Calu3 (cell line): ENCODE measurements at regions not wholly inside any gene's neighbourhood (a gene's known extent, or its start where the extent isn't known, plus 50 kb on each side); places are given as distances from the start of the nearest gene placed in this dataset.

Source experiments
- BruUV-seq: library from RNA; stranded (reverse); fragments of 400-500 nt; replicated peaks from 2 replicates; lab custom pipeline; 2021; lab: Mats Ljungman, UMichigan
- CTCF ChIA-PET: fragments of 300-600 bp; sonication (Branson Sonifier 250); formaldehyde crosslinking; loops from one replicate; lab custom pipeline; 2022; ENCODE audit warnings: antibody characterized with exemption; lab: Charles Lee
- DNase-seq: peaks from one replicate; pipeline ENCODE4 v3.0.0; 2022
- H3K27ac Mint-ChIP-seq: one replicate; pipeline ENCODE4 v1.8.0; 2022; ENCODE audit warnings: mixed read lengths; ENCODE audit not compliant: unreplicated experiment
- H3K27me3 Mint-ChIP-seq: one replicate; pipeline ENCODE4 v1.8.0; 2022; ENCODE audit warnings: mixed read lengths; ENCODE audit not compliant: unreplicated experiment
- H3K36me3 Mint-ChIP-seq: one replicate; pipeline ENCODE4 v1.8.0; 2022; ENCODE audit warnings: mild to moderate bottlenecking, moderate library complexity, mixed read lengths; ENCODE audit not compliant: insufficient read depth, unreplicated experiment
- H3K4me1 Mint-ChIP-seq: one replicate; pipeline ENCODE4 v1.8.0; 2022; ENCODE audit warnings: mild to moderate bottlenecking, low read depth, mixed read lengths; ENCODE audit not compliant: unreplicated experiment
- H3K4me3 Mint-ChIP-seq: one replicate; pipeline ENCODE4 v1.8.0; 2022; ENCODE audit warnings: mild to moderate bottlenecking, low read depth, moderate library complexity, mixed read lengths; ENCODE audit not compliant: unreplicated experiment
- H3K9me3 Mint-ChIP-seq: one replicate; pipeline ENCODE4 v1.8.0; 2022; ENCODE audit warnings: low read depth, mixed read lengths; ENCODE audit not compliant: unreplicated experiment
- CTCF ChIP-seq: fragments of 200-600 bp; IDR thresholded peaks from one replicate; pipeline ENCODE4 v1.8.0; 2022; ENCODE audit warnings: antibody characterized with exemption; ENCODE audit not compliant: unreplicated experiment
- intact Hi-C: fragments of 100-400 bp; cut with micrococcal nuclease; formaldehyde crosslinking; loops from one replicate; pipeline ENCODE4 v1.10.0; 2022; ENCODE audit not compliant: unreplicated experiment

DNA sequence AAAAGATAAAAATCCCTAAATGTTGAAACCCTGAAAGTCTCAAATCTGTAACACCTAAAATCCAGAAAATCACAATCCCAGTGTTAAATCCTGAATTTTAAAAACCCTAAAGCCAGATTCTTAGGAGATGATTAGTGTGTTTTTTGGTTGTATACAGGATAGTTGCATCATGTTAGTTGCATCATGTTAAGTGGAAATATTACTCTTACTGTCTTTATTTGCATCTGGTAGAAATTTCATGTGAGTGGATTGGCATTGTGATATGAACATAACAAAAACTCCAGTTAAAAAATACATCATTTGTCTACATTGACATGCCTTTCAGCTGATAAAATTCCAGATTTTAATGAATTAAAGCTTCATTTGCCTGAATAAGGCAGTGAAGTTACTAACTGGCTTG is 683.1 kb upstream of the ACVR2A start:
- TF ChIP-seq CTCF = no peak
- H3K27ac Mint-ChIP-seq = no peak overlapping the region
- BruUV-seq = no TSS peak
- H3K36me3 Mint-ChIP-seq = no peaks in the 10 kb centered on the region
- H3K27me3 Mint-ChIP-seq = no peaks in the 10 kb centered on the region
- no peak overlapping the region for H3K4me3 Mint-ChIP-seq
- no peaks in the 10 kb centered on the region for H3K4me1 Mint-ChIP-seq
- no peaks in the 10 kb centered on the region for H3K9me3 Mint-ChIP-seq
- no peak for DNase-seq
- CTCF ChIA-PET = no interaction called here
- intact Hi-C loops = no loop called here

- Mint-ChIP-seq H3K9me3 (peaks cover under 1% of the 10 kb centered on the region), H3K4me1 (no peaks in the 10 kb centered on the region), H3K4me3 (no peak overlapping the region), H3K27ac (no peak overlapping the region), H3K27me3 (no peaks in the 10 kb centered on the region), H3K36me3 (no peaks in the 10 kb centered on the region)
- intact Hi-C loops = no loop called here
- no peak for TF ChIP-seq CTCF
- no peak for DNase-seq
- CTCF ChIA-PET = no interaction called here
- no TSS peak for BruUV-seq
Measured at GRCh38 chr2:147156970-147157369, 687.9 kb upstream of the ACVR2A start.

- intact Hi-C loops = no loop called here
- no peaks in the 10 kb centered on the region for H3K4me1 Mint-ChIP-seq
- H3K27ac Mint-ChIP-seq = no peak overlapping the region
- H3K4me3 Mint-ChIP-seq = no peak overlapping the region
- no TSS peak for BruUV-seq
- no peak for DNase-seq
- no peaks in the 10 kb centered on the region for H3K36me3 Mint-ChIP-seq
- H3K9me3 Mint-ChIP-seq = peaks cover 6% of the 10 kb centered on the region
- CTCF ChIA-PET = no interaction called here
- TF ChIP-seq CTCF = no peak
- no peaks in the 10 kb centered on the region for H3K27me3 Mint-ChIP-seq
Measured at GRCh38 chr2:147150241-147150635, 694.6 kb upstream of the ACVR2A start.

DNA sequence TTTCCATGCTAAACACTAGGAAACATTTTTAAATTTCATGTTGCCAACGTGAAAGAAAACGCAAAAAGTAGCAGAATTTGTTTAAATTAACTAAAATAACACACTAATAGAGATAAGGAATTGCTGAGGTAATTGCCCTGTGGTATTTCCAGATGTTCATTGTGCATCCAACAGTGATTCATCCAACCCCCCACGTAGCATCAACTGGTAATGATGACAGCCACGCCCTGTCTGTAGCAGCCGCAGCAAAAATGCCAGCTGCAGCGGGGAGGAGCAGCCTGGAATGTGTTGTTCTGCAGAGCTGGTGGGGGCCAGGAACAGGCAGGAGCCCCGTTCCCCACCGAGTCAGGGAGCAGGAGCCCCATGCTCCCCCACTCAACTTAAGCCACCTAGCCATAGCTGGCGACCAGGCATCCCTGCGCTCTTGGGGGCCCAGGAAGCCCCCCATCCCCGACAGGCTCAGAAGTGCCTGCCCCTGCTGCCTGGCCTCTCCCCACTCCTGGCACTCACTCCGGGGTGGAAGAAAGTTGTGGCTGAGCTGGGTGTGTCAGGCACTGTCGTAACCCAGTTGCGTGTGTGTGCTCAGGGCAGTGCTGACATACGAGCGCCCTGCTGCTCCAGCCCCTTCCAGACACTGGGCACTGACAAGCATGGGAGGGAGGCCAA is 695.1 kb upstream of the ACVR2A start:
- CTCF ChIA-PET = no interaction called here
- Mint-ChIP-seq H3K36me3 (no peaks in the 10 kb centered on the region), H3K27ac (no peak overlapping the region), H3K4me3 (no peak overlapping the region), H3K27me3 (no peaks in the 10 kb centered on the region), H3K9me3 (peaks cover 6% of the 10 kb centered on the region), H3K4me1 (no peaks in the 10 kb centered on the region)
- no peak for DNase-seq
- intact Hi-C loops = no loop called here
- BruUV-seq = no TSS peak
- no peak for TF ChIP-seq CTCF
